Liver (tissue), 3 donors: ENCODE measurements at regions not wholly inside any gene's neighbourhood (a gene's known extent, or its start where the extent isn't known, plus 50 kb on each side); places are given as distances from the start of the nearest gene placed in this dataset.

Source experiments
- CTCF ChIP-seq: fragments of 150-350 bp; IDR thresholded peaks from 2 replicates; pipeline ENCODE4 v1.5.1; 2017; ENCODE audit warnings: improper control_type of control experiment, low read depth, low read length; ENCODE audit not compliant: missing input control
- GABPA ChIP-seq, 2 donors: IDR thresholded peaks in 1 of 2; conservative IDR thresholded peaks in 1 of 2; 2 replicates each; pipeline ENCODE4 v1.6.1; 2016; ENCODE audit warnings: antibody characterized with exemption in 2 of 2, mild to moderate bottlenecking in 1 of 2, moderate library complexity in 1 of 2
- HNF4G ChIP-seq: IDR thresholded peaks from 2 replicates; pipeline ENCODE4 v1.6.1; 2016; ENCODE audit warnings: antibody characterized with exemption
- donor health status: healthy.
- donor health status: healthy.

- TF ChIP-seq CTCF (no peak), GABPA (IDR thresholded peaks at IDR 0.05 in 1 of 2, conservative IDR thresholded peaks at IDR 0.05 in 1 of 2) (no peak), HNF4G (no peak)
These were observed 290.0 kb downstream of the CYP26B1 start for GRCh38 chr2:71857636-71858035.
